ENCODE measurements at regions not wholly inside any gene's neighbourhood (a gene's known extent, or its start where the extent isn't known, plus 50 kb on each side); places are given as distances from the start of the nearest gene placed in this dataset.

DNA sequence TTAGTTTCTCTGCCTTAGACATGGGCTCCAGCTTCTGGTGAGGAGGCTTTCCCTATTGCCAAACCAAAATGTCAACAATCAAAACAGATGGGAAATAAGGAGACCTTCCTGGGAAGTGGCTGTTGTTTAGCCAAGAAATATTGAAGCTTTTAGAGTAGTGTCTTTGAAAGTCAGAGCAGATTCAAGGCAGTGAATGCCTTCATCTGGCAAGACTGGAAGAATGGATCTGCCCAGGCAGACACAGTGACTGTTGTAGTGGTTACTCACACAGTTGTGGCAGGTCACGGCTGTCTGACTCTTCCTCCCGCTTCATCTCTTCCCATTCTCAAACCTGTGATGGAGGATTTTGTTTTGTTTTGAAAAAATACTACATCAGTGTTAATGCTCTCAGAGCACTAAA is 154.1 kb upstream of the ADO start:
- no peak for DNase-seq (ENCODE audit: low read depth)
- TF ChIP-seq CTCF (IDR thresholded peaks at IDR 0.05; ENCODE audit: low read length, missing control alignments), result no peak
- no peak overlapping the region for H3K4me3 ChIP-seq (replicated peaks; ENCODE audit: low read depth, low read length)

DNA sequence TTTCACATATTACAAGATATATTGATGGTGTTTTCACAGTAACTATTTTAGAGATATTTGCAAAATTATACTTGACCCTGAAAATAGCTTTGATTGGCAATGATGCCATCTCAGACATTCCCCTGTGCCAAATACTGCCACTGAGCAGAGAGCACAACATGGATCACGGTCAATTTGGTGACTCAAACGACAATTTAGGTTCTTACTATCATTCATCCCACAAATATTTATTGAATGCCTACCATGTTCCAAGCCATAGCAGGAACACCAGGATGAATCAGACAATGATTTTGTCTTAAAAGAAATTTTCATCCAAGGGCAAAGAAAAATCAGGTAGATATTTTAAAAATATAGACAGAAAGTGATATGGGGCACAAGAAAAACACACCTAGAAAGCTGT is 153.2 kb upstream of the ADO start:
- DNase-seq (ENCODE audit: low read depth), result no peak
- H3K4me3 ChIP-seq (replicated peaks; ENCODE audit: low read depth, low read length), result no peak overlapping the region

GRCh38 chr10:62652114-62652513 is 152.4 kb upstream of the ADO start:
- TF ChIP-seq CTCF (IDR thresholded peaks at IDR 0.05; ENCODE audit: low read length, missing control alignments), result no peak
- no peak overlapping the region for H3K4me3 ChIP-seq (replicated peaks; ENCODE audit: low read depth, low read length)
- DNase-seq (ENCODE audit: low read depth), result no peak

More for the DNA sequence above, 153.2 kb upstream of the ADO start:
- TF ChIP-seq CTCF (IDR thresholded peaks at IDR 0.05; ENCODE audit: low read length, missing control alignments), result no peak

GRCh38 chr10:62652564-62652963 is 152.0 kb upstream of the ADO start:
- no peak for DNase-seq (ENCODE audit: low read depth)
- H3K4me3 ChIP-seq (replicated peaks; ENCODE audit: low read depth, low read length), result no peak overlapping the region
- TF ChIP-seq CTCF (IDR thresholded peaks at IDR 0.05; ENCODE audit: low read length, missing control alignments), result no peak

DNA sequence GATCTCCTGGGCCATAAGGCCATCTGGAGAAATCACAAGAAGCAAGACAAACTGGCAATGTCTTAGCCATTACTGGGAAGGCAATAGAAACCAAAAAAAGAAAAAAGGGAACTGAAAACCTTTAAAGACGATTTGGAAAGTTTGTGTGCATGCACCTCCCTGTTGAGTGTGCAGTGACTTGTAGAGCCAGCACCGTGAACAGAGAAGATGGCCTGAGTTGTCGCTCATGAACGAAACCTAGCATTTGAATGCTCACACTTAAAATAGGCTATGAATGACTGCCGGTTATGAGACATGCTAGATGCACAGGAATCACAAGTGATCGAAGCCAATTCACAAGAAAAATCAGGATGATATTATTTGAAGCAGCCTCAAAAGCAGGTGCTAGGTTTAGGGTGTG is 151.3 kb upstream of the ADO start:
- no peak overlapping the region for H3K4me3 ChIP-seq (replicated peaks; ENCODE audit: low read depth, low read length)
- TF ChIP-seq CTCF (IDR thresholded peaks at IDR 0.05; ENCODE audit: low read length, missing control alignments), result no peak
- no peak for DNase-seq (ENCODE audit: low read depth)

- no peak overlapping the region for H3K4me3 ChIP-seq (replicated peaks; ENCODE audit: low read depth, low read length)
- no peak for TF ChIP-seq CTCF (IDR thresholded peaks at IDR 0.05; ENCODE audit: low read length, missing control alignments)
- DNase-seq (ENCODE audit: low read depth), result no peak
Measured at GRCh38 chr10:62654966-62655336, 149.6 kb upstream of the ADO start.

GRCh38 chr10:62655337-62655994 is 149.1 kb upstream of the ADO start:
- no peak for TF ChIP-seq CTCF (IDR thresholded peaks at IDR 0.05; ENCODE audit: low read length, missing control alignments)
- DNase-seq (ENCODE audit: low read depth), result no peak
- H3K4me3 ChIP-seq (replicated peaks; ENCODE audit: low read depth, low read length), result no peak overlapping the region
